Neural progenitor cell (in vitro differentiated cells): ENCODE measurements at regions not wholly inside any gene's neighbourhood (a gene's known extent, or its start where the extent isn't known, plus 50 kb on each side); places are given as distances from the start of the nearest gene placed in this dataset.

Experiments used
- EZH2 ChIP-seq: fragments of 200-600 bp; sonication (generic); IDR thresholded peaks from 2 replicates; pipeline ENCODE4 v1.6.1; 2017; ENCODE audit warnings: antibody characterized with exemption, mild to moderate bottlenecking, moderate library complexity
- TF ChIP-seq, protein P1 (sequence below): fragments of 200-600 bp; sonication (generic); IDR thresholded peaks from 2 replicates; pipeline ENCODE4 v1.5.1; 2017; ENCODE audit warnings: antibody characterized with exemption, mild to moderate bottlenecking

DNA sequence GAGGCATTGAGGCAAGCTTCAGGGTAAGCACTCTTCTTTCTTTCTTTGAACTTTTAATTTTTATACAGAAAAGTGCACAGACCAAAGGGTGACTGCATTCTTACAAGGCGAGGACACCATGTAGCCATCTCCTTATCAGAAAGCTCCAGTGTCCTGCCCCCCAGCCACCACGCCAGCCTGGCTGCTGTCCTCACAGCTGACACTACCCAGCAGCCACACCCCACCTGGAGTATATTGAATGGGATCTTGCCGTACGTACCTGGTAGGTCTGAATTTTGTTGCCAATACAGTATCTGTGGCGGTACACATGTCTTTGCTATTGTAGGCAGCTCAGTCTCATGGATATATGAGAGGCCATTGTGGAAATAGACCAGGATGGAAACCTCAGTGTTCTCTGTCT, 284.0 kb upstream of the IRX2 start:
- TF ChIP-seq, protein P1, sequence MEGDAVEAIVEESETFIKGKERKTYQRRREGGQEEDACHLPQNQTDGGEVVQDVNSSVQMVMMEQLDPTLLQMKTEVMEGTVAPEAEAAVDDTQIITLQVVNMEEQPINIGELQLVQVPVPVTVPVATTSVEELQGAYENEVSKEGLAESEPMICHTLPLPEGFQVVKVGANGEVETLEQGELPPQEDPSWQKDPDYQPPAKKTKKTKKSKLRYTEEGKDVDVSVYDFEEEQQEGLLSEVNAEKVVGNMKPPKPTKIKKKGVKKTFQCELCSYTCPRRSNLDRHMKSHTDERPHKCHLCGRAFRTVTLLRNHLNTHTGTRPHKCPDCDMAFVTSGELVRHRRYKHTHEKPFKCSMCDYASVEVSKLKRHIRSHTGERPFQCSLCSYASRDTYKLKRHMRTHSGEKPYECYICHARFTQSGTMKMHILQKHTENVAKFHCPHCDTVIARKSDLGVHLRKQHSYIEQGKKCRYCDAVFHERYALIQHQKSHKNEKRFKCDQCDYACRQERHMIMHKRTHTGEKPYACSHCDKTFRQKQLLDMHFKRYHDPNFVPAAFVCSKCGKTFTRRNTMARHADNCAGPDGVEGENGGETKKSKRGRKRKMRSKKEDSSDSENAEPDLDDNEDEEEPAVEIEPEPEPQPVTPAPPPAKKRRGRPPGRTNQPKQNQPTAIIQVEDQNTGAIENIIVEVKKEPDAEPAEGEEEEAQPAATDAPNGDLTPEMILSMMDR = no peak
- TF ChIP-seq EZH2 = no peak
